ENCODE measurements at regions not wholly inside any gene's neighbourhood (a gene's known extent, or its start where the extent isn't known, plus 50 kb on each side); places are given as distances from the start of the nearest gene placed in this dataset.

DNA sequence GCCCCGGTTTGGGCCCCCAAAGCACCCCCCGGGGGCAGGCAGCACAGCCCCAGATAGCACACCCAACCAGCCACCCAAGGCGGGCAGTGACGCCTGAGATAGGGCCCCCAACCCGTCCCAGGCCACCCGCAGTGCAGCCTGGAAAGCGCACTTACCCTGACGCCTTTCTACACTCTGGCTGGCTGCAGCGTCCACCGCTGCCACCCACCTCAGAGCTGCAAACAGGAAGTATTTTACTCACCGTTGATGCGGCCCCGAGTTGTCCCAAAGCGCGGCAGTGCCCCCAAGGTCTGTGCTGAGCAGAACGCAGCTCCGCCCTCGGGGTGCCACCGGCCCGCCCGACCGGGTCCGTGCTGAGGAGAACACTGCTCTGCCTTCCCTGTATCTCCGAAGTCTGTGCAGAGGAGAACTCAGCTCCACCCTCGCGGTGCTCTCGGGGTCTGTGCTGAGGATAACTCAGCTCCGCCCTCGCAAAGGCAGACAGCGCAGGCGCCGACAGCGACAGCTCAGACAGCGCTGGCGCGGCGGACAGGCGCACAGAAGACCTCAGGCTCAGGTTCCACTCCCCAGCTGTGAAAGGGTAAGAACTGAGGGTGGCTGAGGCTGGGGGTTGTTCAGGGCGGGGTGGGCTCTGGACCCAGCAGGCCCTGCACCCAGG, 786.9 kb downstream of the CDY1 start:
- DNase-seq (ENCODE audit: low read depth, low spot score): no peak

DNA sequence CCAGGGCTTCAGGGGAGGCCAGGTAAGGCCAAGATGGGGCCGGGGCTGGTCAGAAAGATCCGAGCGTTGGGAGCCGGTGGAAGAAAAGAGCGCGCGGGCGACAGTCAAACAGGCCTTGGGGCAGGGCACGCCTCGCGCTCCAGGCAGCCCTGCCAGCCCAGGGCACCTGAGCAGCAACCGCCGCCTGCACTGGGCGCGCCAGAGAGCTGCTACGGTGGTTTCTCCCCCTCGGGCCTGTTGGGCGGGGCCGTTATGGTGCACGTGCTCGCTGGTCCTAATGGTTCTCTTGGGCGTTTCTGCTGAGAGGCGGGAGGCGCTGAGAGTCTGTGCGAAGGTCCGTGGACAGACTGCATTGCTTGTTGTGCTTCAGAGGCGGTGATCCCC, 787.4 kb downstream of the CDY1 start:
- no peak for DNase-seq (ENCODE audit: low read depth, low spot score)
